Activated T-cell treated with anti-CD3 and anti-CD28 coated beads, Interleukin-2, amount 50 U/mL, for 1 hour (primary cell): ENCODE measurements at regions not wholly inside any gene's neighbourhood (a gene's known extent, or its start where the extent isn't known, plus 50 kb on each side); places are given as distances from the start of the nearest gene placed in this dataset.

ENCODE experiments used
- DNase-seq: peaks from one replicate; pipeline ENCODE4 v3.0.0-alpha.2; 2020

GRCh38 chr1:67563684-67564083 is 121.3 kb upstream of the GADD45A start:
- no peak for DNase-seq

DNA sequence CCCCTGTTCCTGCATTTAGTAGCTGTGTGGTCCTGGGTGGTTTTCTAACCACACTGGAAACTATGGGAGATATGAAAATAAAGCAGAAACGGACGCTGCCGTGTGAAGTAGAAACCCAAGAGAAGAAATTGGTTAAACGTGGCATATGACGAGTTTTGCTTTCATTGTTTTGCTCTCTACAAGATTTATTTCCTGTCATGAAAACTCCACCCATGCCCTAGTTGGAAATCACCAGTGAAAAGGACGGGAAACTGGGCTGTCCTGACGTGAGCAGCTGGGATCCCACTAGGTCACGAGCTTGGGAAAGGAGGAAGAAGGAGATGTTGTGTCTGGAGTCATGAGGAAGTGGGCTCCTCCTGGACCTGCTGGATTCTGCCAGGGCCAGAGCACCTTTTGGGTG is 120.8 kb upstream of the GADD45A start:
- DNase-seq: no peak

- no peak for DNase-seq
Measured at GRCh38 chr1:67566803-67567377, 118.1 kb upstream of the GADD45A start.

DNA sequence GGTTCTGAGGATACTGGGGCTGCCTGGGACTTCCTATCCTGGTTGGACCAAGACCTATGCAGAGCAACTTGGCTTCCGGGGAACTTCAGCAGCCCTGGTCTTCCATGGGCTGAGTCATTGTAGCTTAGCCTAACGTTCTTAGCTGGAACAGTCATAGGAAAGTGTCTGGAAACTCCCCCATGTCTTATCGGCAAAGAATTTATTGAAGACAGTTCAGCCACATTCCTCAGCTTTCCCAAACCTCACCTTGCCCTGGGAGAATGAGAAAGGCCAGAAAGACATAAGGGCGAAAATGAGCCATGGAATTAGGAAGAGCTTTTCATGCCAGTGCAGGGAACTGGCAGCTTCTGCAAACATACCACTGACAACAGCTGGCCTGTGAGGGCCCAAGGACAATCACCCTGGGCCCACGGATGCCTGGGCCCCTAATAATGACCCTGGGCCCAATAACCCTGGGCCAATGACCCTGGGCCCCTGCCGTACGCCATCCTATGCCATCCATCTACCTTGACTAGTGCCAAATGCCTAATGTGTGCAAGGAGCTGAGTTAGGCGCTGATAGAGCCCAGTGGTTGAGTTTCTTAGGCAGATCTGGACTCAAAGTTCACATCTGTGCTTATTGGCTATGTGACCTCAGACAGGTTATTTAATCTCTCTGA is 114.4 kb upstream of the GADD45A start:
- DNase-seq: no peak

GRCh38 chr1:67571406-67571805 is 113.6 kb upstream of the GADD45A start:
- DNase-seq: no peak

DNA sequence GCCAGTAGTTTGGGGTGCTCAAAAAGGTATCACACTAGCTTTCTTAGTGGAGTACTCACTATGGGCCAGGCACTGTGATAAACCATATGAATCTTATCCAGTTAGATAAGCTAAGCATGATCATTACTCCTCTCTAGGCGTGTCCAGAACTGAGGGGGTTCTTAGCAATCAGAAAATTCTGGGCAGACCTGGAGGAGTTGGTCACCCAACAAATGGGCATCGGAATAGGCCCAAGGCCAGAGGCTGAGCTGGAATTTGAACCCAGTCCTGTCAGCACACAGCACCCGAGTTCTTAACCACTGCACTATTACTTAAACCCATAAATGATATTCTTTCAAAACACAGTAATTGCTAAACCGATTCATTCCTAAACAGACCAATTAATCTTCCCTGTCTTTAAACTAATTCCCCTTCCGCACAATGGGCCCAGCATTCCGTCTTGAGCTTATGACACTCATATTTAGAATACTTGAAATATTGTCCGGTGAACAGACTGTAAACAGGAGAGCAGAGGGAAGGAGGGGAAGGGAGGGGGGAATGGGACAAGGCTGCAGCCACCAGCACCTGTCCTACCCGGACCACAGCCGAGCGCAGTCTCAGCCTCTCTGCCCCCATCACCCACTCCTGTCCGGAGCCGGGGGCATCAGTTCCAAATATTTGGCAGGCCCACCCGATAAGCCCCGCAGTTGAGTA is 113.0 kb upstream of the GADD45A start:
- no peak for DNase-seq

GRCh38 chr1:67572594-67573221 is 112.3 kb upstream of the GADD45A start:
- DNase-seq: no peak

GRCh38 chr1:67573311-67573872 is 111.6 kb upstream of the GADD45A start:
- no peak for DNase-seq

DNA sequence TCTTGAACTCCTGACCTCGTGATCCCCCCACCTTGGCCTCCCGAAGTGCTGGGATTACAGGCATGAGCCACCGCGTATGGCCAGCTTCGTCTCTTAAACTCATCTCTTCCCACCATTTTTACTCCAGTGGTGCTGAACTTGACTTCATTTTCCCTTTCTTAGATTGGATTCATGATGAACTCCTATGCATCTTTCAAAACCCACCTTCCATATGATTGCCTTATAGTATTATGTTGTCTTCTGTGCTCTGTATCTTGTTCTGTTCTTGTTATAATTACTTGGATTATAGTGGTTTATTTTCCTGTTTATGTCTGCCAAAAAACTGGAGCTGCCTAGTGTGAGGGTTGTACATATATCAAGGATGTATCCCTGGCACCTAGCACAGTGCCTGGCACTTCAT is 110.8 kb upstream of the GADD45A start:
- no peak for DNase-seq

DNA sequence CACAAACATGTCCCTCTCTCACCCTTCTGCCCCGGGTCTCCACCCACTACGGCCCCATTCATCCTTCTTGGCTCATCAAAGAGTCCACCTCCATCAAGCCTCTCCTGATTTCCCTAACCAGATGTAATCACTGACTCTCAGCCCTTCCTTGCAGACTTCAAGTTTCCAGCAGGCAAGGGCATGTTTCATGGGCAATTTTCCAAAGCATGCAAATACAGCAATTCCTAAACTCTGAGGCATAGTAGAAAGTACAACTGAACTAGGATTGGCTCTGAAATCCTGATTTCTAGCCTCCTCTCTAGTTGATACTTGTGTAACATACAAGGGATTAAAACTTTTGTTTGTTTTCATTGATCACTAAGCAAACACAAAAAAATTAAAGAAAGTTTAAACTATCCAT is 109.1 kb upstream of the GADD45A start:
- DNase-seq: no peak

- no peak for DNase-seq
Measured at GRCh38 chr1:67576474-67576873, 108.5 kb upstream of the GADD45A start.

DNA sequence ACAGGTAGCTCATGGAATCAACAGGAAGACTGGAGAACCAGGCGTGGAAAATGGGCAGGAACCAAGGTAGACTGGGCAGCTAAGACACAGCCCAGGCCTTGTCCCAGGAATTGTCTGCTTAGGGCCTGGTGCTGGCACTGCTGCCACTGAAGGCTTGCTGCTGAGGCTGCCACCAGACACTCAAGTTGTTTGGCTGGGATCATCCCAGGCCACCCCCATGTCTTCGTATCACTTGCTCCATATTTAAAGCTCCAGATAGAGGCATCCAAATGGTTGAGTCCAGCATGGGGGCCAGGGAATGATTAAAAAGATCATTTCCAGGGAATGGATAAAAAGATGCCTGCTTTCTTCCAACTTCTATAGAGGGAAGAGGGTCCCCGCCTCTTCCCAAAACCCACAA is 107.4 kb upstream of the GADD45A start:
- no peak for DNase-seq

GRCh38 chr1:67578397-67579020 is 106.5 kb upstream of the GADD45A start:
- no peak for DNase-seq

DNA sequence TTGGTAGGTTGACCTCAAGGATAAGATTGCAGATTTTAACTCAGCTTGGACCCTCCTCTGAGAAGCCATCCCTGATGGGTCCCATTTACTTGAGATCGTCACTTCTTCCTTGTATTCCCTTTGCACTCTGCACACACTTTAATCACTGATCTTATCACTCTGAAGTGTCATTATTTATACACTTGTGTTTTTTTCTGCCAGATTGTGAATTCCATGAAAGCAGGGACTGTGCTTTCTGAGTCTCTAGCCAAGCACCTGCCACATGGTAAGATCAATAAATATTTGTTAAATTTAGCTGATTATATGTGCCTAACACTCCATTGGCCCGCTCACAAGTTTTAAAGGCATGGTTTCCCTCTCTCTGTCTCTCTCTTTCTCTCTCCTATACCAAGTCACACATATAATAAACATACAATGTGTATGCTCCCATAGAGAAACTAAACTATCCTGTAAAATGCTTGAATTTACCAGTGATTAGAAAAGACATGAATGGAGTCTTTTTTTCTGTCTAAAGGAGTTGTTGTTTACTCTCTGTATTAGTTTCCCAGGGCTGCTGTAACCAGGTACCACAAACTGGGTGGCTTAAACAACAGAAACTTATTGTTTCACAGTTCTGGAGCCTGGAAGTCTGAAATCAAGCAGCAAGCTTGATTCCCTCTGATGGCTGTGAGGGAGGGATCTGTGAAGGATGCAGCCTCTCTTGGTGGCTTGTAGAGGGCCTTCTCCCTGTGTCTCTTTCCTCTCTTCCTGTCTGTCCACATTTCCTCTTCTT is 105.2 kb upstream of the GADD45A start:
- no peak for DNase-seq

DNA sequence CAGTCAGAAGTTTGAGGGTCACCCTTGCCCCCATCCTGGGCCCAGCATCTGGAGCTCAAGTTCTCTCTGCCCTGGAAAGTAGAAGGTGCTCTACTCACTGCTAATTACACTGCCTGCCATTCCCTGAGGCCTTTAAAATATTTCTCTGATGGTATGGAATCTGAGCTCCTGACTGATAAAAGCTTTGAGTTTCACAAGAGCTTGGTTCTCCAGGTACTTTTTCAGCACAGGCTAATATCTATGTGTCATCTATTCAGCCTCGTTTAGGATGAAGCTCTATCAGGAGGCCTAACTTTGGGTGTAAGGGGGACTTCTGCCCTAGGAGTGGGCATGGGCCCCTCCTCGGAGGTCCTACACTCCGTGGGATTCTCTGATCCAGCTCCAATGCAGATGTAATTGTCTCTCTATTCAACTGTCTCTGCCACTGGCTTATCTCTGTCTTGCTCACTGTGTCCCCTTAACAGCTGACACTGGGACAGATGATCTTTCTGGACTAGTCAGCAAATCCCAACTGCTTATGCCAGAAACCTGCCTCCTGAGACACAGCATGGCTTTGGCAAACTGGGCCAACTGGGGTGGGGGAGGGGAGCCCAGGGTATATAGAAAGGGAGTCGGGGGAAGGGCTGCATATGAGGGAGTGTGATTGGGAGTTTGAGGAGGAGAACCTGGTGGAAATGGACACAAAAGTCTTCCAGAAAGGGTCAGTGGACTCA is 104.2 kb upstream of the GADD45A start:
- no peak for DNase-seq

- DNase-seq: no peak
Measured at GRCh38 chr1:67582625-67583461, 102.2 kb upstream of the GADD45A start.

- DNase-seq: no peak
Measured at GRCh38 chr1:67583462-67583950, 101.5 kb upstream of the GADD45A start.

DNA sequence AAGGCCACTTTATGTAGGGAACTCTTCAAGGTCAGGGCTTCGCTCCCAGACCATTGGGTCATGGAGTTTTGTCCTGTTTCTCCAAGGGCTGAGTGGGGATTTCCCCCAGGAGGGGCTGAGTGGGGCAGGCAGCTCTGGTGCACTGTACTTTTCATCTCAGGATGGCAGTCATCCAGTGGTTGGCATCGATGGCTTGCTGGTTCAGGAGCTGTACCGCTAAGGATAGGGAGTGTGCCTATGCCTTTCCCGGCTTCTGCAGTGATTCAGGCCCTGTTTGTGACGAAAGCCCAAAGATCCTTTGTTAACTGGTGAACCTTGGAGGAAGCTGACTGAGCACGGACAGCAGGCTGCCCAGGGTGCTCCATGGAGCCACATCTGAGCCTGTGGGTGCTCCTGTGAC is 100.1 kb upstream of the GADD45A start:
- no peak for DNase-seq

- no peak for DNase-seq
Measured at GRCh38 chr1:67586596-67586995, 98.4 kb upstream of the GADD45A start.

DNA sequence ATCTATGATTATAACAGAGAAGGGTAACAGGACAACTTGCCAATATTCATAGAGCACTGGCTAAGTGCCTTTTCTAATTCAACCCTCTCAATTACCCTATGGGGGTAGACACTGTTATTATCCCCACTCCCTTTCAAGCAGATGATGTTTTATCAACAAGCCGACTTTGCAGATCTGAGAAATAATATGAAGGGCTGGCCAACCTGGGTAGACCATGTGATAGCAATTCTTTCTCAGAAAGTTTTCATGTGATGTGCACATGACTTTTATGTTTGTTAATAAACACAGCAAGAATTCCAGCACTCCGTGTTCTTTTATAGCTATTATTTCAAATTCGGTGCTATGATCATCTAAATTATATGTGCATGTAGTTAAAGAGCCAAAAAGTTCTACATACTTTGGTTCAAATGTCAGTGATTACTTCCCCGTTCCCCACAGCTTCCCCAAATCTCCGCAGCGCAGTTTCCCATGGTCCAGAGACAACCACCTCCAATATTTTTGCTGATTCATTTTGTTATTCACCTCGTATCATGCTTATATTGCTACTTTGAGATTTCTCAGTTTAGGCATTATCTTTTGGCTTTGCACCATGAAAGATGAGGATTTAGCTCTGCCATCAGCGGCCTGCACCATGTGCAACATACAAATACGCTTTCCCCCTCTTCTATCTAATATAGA is 96.7 kb upstream of the GADD45A start:
- DNase-seq: no peak
